Panc1 (cell line): ENCODE measurements at regions not wholly inside any gene's neighbourhood (a gene's known extent, or its start where the extent isn't known, plus 50 kb on each side); places are given as distances from the start of the nearest gene placed in this dataset.

ENCODE experiments used
- ATAC-seq: fragments of 200-7000 bp; cut with Tn5 transposase; 2 replicates; pipeline ENCODE4 v1.9.1; 2020; ENCODE audit warnings: mild to moderate bottlenecking, moderate library complexity
- BruUV-seq: library from RNA; stranded (reverse); fragments of 400-500 nt; replicated peaks from 2 replicates; lab custom pipeline; 2021; lab: Mats Ljungman, UMichigan
- CTCF ChIA-PET: fragments of 300-600 bp; sonication (Branson Sonifier 250); formaldehyde crosslinking; loops from one replicate; lab custom pipeline; 2022; ENCODE audit warnings: antibody characterized with exemption; lab: Charles Lee
- POLR2A ChIA-PET: fragments of 300-600 bp; sonication (Branson Sonifier 250); formaldehyde crosslinking; loops from one replicate; lab custom pipeline; 2022; ENCODE audit warnings: antibody characterized with exemption; lab: Charles Lee
- DNase-seq: peaks from one replicate; pipeline ENCODE4 v3.0.0-alpha.2; 2010; ENCODE audit warnings: low read depth, low spot score
- H3K27ac ChIP-seq: 2 replicates; pipeline ENCODE4 v1.5.1; 2011; ENCODE audit warnings: mild to moderate bottlenecking, low read length, inconsistent platforms
- H3K27me3 ChIP-seq: fragments of 200-500 bp; sonication (Bioruptor generic); 2 replicates; pipeline ENCODE4 v1.6.0; 2014; ENCODE audit warnings: low read length, inconsistent platforms; ENCODE audit not compliant: control insufficient read depth, insufficient read depth
- H3K36me3 ChIP-seq: fragments of 200-500 bp; sonication (Bioruptor generic); 2 replicates; pipeline ENCODE4 v1.5.1; 2014; ENCODE audit warnings: inconsistent platforms, mild to moderate bottlenecking, low read length, moderate library complexity; ENCODE audit not compliant: control insufficient read depth, insufficient read depth
- H3K4me1 ChIP-seq: 2 replicates; pipeline ENCODE4 v1.5.1; 2011; ENCODE audit warnings: inconsistent platforms, mild to moderate bottlenecking, low read length, moderate library complexity; ENCODE audit not compliant: control insufficient read depth, insufficient read depth
- H3K4me3 ChIP-seq, 2 experiments: 2 replicates each; pipeline ENCODE4 v1.5.1; 2011 to 2012; ENCODE audit warnings: low read depth in 2 of 2, low read length in 2 of 2, mild to moderate bottlenecking in 2 of 2, inconsistent platforms in 1 of 2, moderate library complexity in 1 of 2
- H3K9me3 ChIP-seq: fragments of 200-500 bp; sonication (Bioruptor generic); 2 replicates; pipeline ENCODE4 v1.5.1; 2014; ENCODE audit warnings: low read depth, mild to moderate bottlenecking, inconsistent platforms, low read length, moderate library complexity; ENCODE audit not compliant: control insufficient read depth, insufficient read depth
- CTCF ChIP-seq: fragments of 450-650 bp; IDR thresholded peaks from 2 replicates; pipeline ENCODE4 v1.5.1; 2017; ENCODE audit warnings: mild to moderate bottlenecking
- POLR2AphosphoS5 ChIP-seq: IDR thresholded peaks from 2 replicates; pipeline ENCODE4 v1.6.1; 2012; ENCODE audit warnings: mild to moderate bottlenecking, low read depth, low read length, moderate library complexity
- REST ChIP-seq, 2 experiments: IDR thresholded peaks; 2 replicates each; pipeline ENCODE4 v1.6.1; 2011 to 2012; ENCODE audit warnings: low read depth in 2 of 2, control low read depth in 1 of 2, low read length in 1 of 2, mild to moderate bottlenecking in 1 of 2, moderate library complexity in 1 of 2; ENCODE audit not compliant: insufficient read depth in 1 of 2
- SIN3A ChIP-seq: IDR thresholded peaks from 2 replicates; pipeline ENCODE4 v1.6.1; 2012; ENCODE audit warnings: low read depth, mild to moderate bottlenecking, low read length, moderate library complexity, borderline replicate concordance; ENCODE audit not compliant: insufficient read depth
- TCF7L2 ChIP-seq: IDR thresholded peaks from 2 replicates; pipeline ENCODE4 v1.6.1; 2011; ENCODE audit warnings: mild to moderate bottlenecking, low read depth, low read length, inconsistent platforms
- in situ Hi-C: cut with HindIII; loops from 2 replicates; pipeline ENCODE4 v1.10.0; 2016; ENCODE audit warnings: low sequenced_read_pairs, low pct_unique_long_range_greater_than_20kb
- intact Hi-C: fragments of 100-400 bp; cut with micrococcal nuclease; formaldehyde crosslinking; loops from one replicate; pipeline ENCODE4 v1.10.0; 2022; ENCODE audit not compliant: unreplicated experiment

GRCh38 chr18:72667932-72668331, 123.8 kb upstream of the CBLN2 start:
- no peak overlapping the region for H3K27ac ChIP-seq
- intact Hi-C loops = no loop called here
- H3K4me3 ChIP-seq = no peak overlapping the region
- CTCF ChIA-PET = no interaction called here
- no peaks in the 10 kb centered on the region for H3K27me3 ChIP-seq
- POLR2A ChIA-PET = no interaction called here
- in situ Hi-C loops = no loop called here
- ATAC-seq = no peak
- no peaks in the 10 kb centered on the region for H3K9me3 ChIP-seq
- no peaks in the 10 kb centered on the region for H3K36me3 ChIP-seq
- H3K4me1 ChIP-seq = no peaks in the 10 kb centered on the region
- BruUV-seq = no TSS peak
- TF ChIP-seq TCF7L2 (no peak), CTCF (no peak), REST (IDR thresholded peaks at IDR 0.05; ENCODE audit: insufficient read depth in 1 of 2, low read depth in 2 of 2, low read length in 1 of 2) (no peak), POLR2AphosphoS5 (no peak), SIN3A (no peak)
- no peak for DNase-seq

GRCh38 chr18:72652990-72653593, 109.0 kb upstream of the CBLN2 start:
- DNase-seq = peak; percentile 36
- intact Hi-C loops (no loop called here), in situ Hi-C loops (no loop called here)
- Histone ChIP-seq H3K9me3 (no peaks in the 10 kb centered on the region), H3K36me3 (no peaks in the 10 kb centered on the region), H3K4me3 (no peak overlapping the region), H3K4me1 (no peaks in the 10 kb centered on the region), H3K27me3 (no peaks in the 10 kb centered on the region), H3K27ac (no peak overlapping the region)
- no TSS peak for BruUV-seq
- ChIA-PET CTCF (interaction anchor here (0.6 kb wide), 2 partner anchors 19 to 84 kb away, joined by 3 to 5 read pairs; no protein-coding TSS in a partner anchor), POLR2A (no interaction called here)
- TF ChIP-seq SIN3A = no peak
- TF ChIP-seq CTCF = peak; percentile 46
- no peak for ATAC-seq
